ENCODE measurements at regions not wholly inside any gene's neighbourhood (a gene's known extent, or its start where the extent isn't known, plus 50 kb on each side); places are given as distances from the start of the nearest gene placed in this dataset.

DNA sequence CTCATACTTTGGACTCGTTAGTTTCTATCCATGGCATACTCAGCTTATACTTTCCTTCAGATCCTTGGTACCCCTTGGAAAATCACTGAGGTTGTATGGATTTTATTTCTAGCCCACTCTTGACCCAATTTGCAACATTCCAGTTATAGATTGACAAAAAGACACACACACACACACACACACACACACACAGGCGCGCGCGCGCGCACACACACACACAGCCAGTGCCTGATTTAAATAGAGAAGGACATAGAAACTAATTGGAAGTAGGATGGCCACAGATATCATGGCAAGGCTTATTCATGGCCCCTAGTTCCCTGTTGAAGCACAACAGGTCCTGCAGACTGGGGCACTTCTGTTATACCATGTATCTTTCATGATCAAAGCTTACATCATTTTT is 89.1 kb upstream of the CFAP20DC start:
- Histone ChIP-seq H3K27ac (replicated peaks) (no peak overlapping the region), H3K27me3 (ENCODE audit: insufficient read depth, poor library complexity, severe bottlenecking) (no peaks in the 10 kb centered on the region), H3K4me3 (replicated peaks; ENCODE audit: insufficient read depth, low read length) (no peak overlapping the region)
- DNase-seq (ENCODE audit: low read depth in 1 of 2, low spot score in 1 of 2): no peak
- TF ChIP-seq SPI1 (IDR thresholded peaks at IDR 0.05; ENCODE audit: borderline replicate concordance, low read depth) (no peak), GABPA (IDR thresholded peaks at IDR 0.05; ENCODE audit: low read depth) (no peak), POLR2AphosphoS5 (IDR thresholded peaks at IDR 0.05; ENCODE audit: low read depth) (no peak)
- TF ChIP-seq, protein P1, sequence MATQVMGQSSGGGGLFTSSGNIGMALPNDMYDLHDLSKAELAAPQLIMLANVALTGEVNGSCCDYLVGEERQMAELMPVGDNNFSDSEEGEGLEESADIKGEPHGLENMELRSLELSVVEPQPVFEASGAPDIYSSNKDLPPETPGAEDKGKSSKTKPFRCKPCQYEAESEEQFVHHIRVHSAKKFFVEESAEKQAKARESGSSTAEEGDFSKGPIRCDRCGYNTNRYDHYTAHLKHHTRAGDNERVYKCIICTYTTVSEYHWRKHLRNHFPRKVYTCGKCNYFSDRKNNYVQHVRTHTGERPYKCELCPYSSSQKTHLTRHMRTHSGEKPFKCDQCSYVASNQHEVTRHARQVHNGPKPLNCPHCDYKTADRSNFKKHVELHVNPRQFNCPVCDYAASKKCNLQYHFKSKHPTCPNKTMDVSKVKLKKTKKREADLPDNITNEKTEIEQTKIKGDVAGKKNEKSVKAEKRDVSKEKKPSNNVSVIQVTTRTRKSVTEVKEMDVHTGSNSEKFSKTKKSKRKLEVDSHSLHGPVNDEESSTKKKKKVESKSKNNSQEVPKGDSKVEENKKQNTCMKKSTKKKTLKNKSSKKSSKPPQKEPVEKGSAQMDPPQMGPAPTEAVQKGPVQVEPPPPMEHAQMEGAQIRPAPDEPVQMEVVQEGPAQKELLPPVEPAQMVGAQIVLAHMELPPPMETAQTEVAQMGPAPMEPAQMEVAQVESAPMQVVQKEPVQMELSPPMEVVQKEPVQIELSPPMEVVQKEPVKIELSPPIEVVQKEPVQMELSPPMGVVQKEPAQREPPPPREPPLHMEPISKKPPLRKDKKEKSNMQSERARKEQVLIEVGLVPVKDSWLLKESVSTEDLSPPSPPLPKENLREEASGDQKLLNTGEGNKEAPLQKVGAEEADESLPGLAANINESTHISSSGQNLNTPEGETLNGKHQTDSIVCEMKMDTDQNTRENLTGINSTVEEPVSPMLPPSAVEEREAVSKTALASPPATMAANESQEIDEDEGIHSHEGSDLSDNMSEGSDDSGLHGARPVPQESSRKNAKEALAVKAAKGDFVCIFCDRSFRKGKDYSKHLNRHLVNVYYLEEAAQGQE (IDR thresholded peaks at IDR 0.05; ENCODE audit: insufficient replicate concordance, low read depth): no peak
- TF ChIP-seq, protein P2, sequence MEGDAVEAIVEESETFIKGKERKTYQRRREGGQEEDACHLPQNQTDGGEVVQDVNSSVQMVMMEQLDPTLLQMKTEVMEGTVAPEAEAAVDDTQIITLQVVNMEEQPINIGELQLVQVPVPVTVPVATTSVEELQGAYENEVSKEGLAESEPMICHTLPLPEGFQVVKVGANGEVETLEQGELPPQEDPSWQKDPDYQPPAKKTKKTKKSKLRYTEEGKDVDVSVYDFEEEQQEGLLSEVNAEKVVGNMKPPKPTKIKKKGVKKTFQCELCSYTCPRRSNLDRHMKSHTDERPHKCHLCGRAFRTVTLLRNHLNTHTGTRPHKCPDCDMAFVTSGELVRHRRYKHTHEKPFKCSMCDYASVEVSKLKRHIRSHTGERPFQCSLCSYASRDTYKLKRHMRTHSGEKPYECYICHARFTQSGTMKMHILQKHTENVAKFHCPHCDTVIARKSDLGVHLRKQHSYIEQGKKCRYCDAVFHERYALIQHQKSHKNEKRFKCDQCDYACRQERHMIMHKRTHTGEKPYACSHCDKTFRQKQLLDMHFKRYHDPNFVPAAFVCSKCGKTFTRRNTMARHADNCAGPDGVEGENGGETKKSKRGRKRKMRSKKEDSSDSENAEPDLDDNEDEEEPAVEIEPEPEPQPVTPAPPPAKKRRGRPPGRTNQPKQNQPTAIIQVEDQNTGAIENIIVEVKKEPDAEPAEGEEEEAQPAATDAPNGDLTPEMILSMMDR (IDR thresholded peaks at IDR 0.05; ENCODE audit: insufficient read depth, low read length): no peak

DNA sequence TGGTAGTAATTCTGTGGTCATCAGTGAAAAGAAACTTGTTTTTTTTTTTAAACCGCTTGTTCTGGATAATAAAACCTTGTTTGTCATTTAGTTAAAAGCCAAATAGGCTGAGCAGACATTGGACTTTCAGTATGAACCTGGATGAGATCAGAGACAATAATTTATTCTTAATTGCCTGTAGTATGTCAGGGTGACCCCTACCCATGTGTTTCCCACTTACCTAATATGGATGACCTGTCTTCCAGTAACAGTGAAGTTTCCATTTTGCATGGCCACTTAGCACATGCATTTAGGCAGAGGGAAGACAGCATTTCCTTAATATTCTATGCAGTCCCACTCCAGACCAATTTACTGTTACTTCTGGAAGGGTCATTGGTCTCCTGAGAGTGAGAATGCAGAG is 87.6 kb upstream of the CFAP20DC start:
- DNase-seq (ENCODE audit: low read depth in 1 of 2, low spot score in 1 of 2): no peak
- Histone ChIP-seq H3K27ac (replicated peaks) (no peak overlapping the region), H3K27me3 (ENCODE audit: insufficient read depth, poor library complexity, severe bottlenecking) (no peaks in the 10 kb centered on the region), H3K4me3 (replicated peaks; ENCODE audit: insufficient read depth, low read length) (no peak overlapping the region)
- TF ChIP-seq POLR2AphosphoS5 (IDR thresholded peaks at IDR 0.05; ENCODE audit: low read depth): no peak
- TF ChIP-seq, protein P2 (IDR thresholded peaks at IDR 0.05; ENCODE audit: insufficient read depth, low read length): no peak
- no peak for TF ChIP-seq SPI1 (IDR thresholded peaks at IDR 0.05; ENCODE audit: borderline replicate concordance, low read depth)
- TF ChIP-seq, protein P1 (IDR thresholded peaks at IDR 0.05; ENCODE audit: insufficient replicate concordance, low read depth): no peak
- no peak for TF ChIP-seq GABPA (IDR thresholded peaks at IDR 0.05; ENCODE audit: low read depth)

DNA sequence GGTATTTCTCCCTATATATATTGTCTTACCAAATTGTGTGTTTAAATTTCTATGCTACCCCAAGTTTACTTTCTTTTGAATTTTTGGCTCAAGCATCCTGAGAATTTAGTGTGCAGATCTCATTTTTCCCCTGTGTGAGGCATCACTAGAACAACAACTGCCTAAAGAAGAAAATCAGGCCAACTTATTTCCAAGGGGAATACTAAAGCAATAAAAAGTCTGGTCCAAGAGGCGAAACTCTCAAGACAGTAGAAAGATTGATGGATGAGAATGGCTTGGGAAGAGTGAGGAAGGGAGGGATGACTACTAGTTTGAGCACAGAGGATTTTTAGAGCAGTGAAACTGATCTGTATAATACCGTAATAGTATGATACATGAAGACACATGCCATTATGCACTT is 86.3 kb upstream of the CFAP20DC start:
- no peak overlapping the region for H3K4me3 ChIP-seq (replicated peaks; ENCODE audit: insufficient read depth, low read length)
- no peak overlapping the region for H3K27ac ChIP-seq (replicated peaks)
- no peak for TF ChIP-seq SPI1 (IDR thresholded peaks at IDR 0.05; ENCODE audit: borderline replicate concordance, low read depth)
- TF ChIP-seq, protein P1 (IDR thresholded peaks at IDR 0.05; ENCODE audit: insufficient replicate concordance, low read depth): no peak
- TF ChIP-seq POLR2AphosphoS5 (IDR thresholded peaks at IDR 0.05; ENCODE audit: low read depth): no peak
- TF ChIP-seq, protein P2 (IDR thresholded peaks at IDR 0.05; ENCODE audit: insufficient read depth, low read length): no peak
- no peak for TF ChIP-seq GABPA (IDR thresholded peaks at IDR 0.05; ENCODE audit: low read depth)
- DNase-seq (ENCODE audit: low read depth in 1 of 2, low spot score in 1 of 2): no peak
- no peaks in the 10 kb centered on the region for H3K27me3 ChIP-seq (ENCODE audit: insufficient read depth, poor library complexity, severe bottlenecking)

All from HL-60 (cell line).